ENCODE measurements at regions not wholly inside any gene's neighbourhood (a gene's known extent, or its start where the extent isn't known, plus 50 kb on each side); places are given as distances from the start of the nearest gene placed in this dataset.

GRCh38 chr6:74320715-74321114, 624.7 kb downstream of the CD109 start:
- TF ChIP-seq CTCF (IDR thresholded peaks at IDR 0.05; ENCODE audit: low read depth, low read length) = no peak
- no peak for DNase-seq (ENCODE audit: low read depth, low spot score)
- in situ Hi-C loops (cut with HindIII; ENCODE audit: low sequenced_read_pairs) = no loop called here
- no peak overlapping the region for H3K4me3 ChIP-seq (ENCODE audit: low read depth, low read length)

GRCh38 chr6:74320074-74320473, 624.1 kb downstream of the CD109 start:
- no peak for TF ChIP-seq CTCF (IDR thresholded peaks at IDR 0.05; ENCODE audit: low read depth, low read length)
- no peak for DNase-seq (ENCODE audit: low read depth, low spot score)
- H3K4me3 ChIP-seq (ENCODE audit: low read depth, low read length) = no peak overlapping the region
- in situ Hi-C loops (cut with HindIII; ENCODE audit: low sequenced_read_pairs) = no loop called here

- no peak for DNase-seq (ENCODE audit: low read depth, low spot score)
- H3K4me3 ChIP-seq (ENCODE audit: low read depth, low read length) = no peak overlapping the region
- in situ Hi-C loops (cut with HindIII; ENCODE audit: low sequenced_read_pairs) = no loop called here
- TF ChIP-seq CTCF (IDR thresholded peaks at IDR 0.05; ENCODE audit: low read depth, low read length) = no peak
These were observed 623.3 kb downstream of the CD109 start for GRCh38 chr6:74319292-74319691.

- H3K4me3 ChIP-seq (ENCODE audit: low read depth, low read length) = no peak overlapping the region
- no peak for TF ChIP-seq CTCF (IDR thresholded peaks at IDR 0.05; ENCODE audit: low read depth, low read length)
- in situ Hi-C loops (cut with HindIII; ENCODE audit: low sequenced_read_pairs) = no loop called here
- DNase-seq (ENCODE audit: low read depth, low spot score) = no peak
These were observed 622.7 kb downstream of the CD109 start for GRCh38 chr6:74318738-74319137.

GRCh38 chr6:74312081-74312480, 616.1 kb downstream of the CD109 start:
- DNase-seq (ENCODE audit: low read depth, low spot score) = no peak
- TF ChIP-seq CTCF (IDR thresholded peaks at IDR 0.05; ENCODE audit: low read depth, low read length) = no peak
- H3K4me3 ChIP-seq (ENCODE audit: low read depth, low read length) = no peak overlapping the region
- in situ Hi-C loops (cut with HindIII; ENCODE audit: low sequenced_read_pairs) = no loop called here

- in situ Hi-C loops (cut with HindIII; ENCODE audit: low sequenced_read_pairs) = no loop called here
- no peak for DNase-seq (ENCODE audit: low read depth, low spot score)
- TF ChIP-seq CTCF (IDR thresholded peaks at IDR 0.05; ENCODE audit: low read depth, low read length) = no peak
- no peak overlapping the region for H3K4me3 ChIP-seq (ENCODE audit: low read depth, low read length)
These were observed 615.4 kb downstream of the CD109 start for GRCh38 chr6:74311431-74311830.

- in situ Hi-C loops (cut with HindIII; ENCODE audit: low sequenced_read_pairs) = no loop called here
- peak; percentile 12 for DNase-seq (ENCODE audit: low read depth, low spot score)
- no peak overlapping the region for H3K4me3 ChIP-seq (ENCODE audit: low read depth, low read length)
- no peak for TF ChIP-seq CTCF (IDR thresholded peaks at IDR 0.05; ENCODE audit: low read depth, low read length)
These were observed 593.9 kb downstream of the CD109 start for GRCh38 chr6:74289884-74290283.

All from astrocyte of the spinal cord (primary cell).